HCT116 (cell line): ENCODE measurements at regions not wholly inside any gene's neighbourhood (a gene's known extent, or its start where the extent isn't known, plus 50 kb on each side); places are given as distances from the start of the nearest gene placed in this dataset.

Source experiments
- CBX3 ChIP-seq: IDR thresholded peaks from 2 replicates; pipeline ENCODE4 v1.6.1; 2012; ENCODE audit warnings: low read depth
- CEBPB ChIP-seq: IDR thresholded peaks from 2 replicates; pipeline ENCODE4 v1.6.1; 2012; ENCODE audit warnings: low read depth
- EZH2 ChIP-seq: fragments of 200-600 bp; sonication (generic); IDR thresholded peaks from 2 replicates; pipeline ENCODE4 v1.6.1; 2017; ENCODE audit warnings: antibody characterized with exemption, mixed run types
- POLR2A ChIP-seq: IDR thresholded peaks from 2 replicates; pipeline ENCODE4 v1.7.0; 2011; ENCODE audit warnings: borderline replicate concordance; ENCODE audit not compliant: insufficient read depth, insufficient read length; ENCODE audit errors: extremely low read depth
- POLR2AphosphoS5 ChIP-seq: IDR thresholded peaks from 2 replicates; pipeline ENCODE4 v1.6.1; 2011; ENCODE audit warnings: mild to moderate bottlenecking, low read depth, low read length, moderate library complexity
- SP1 ChIP-seq: IDR thresholded peaks from 2 replicates; pipeline ENCODE4 v1.6.1; 2012; ENCODE audit warnings: low read depth
- YY1 ChIP-seq: IDR thresholded peaks from 2 replicates; pipeline ENCODE4 v1.6.1; 2011; ENCODE audit warnings: low read length, low read depth, moderate library complexity, mild to moderate bottlenecking; ENCODE audit not compliant: insufficient replicate concordance; ENCODE audit errors: extremely low read depth
- ZNF274 ChIP-seq: fragments of 200-500 bp; sonication (Bioruptor generic); IDR thresholded peaks from 2 replicates; pipeline ENCODE4 v1.6.1; 2014; ENCODE audit warnings: mild to moderate bottlenecking, low read depth, low read length, inconsistent platforms
- TF ChIP-seq, protein P1 (sequence below), 3 experiments: fragments of 200-600 bp in 1 of 3; sonication (generic) in 1 of 3; IDR thresholded peaks in 2 of 3; conservative IDR thresholded peaks in 1 of 3; 2 replicates each; pipeline ENCODE4 v1.5.1; 2012 to 2017; ENCODE audit warnings: low read depth in 2 of 3, low read length in 2 of 3, antibody characterized with exemption in 1 of 3, borderline replicate concordance in 1 of 3, control low read depth in 1 of 3, mild to moderate bottlenecking in 1 of 3, mixed read lengths in 1 of 3, mixed run types in 1 of 3, moderate library complexity in 1 of 3; ENCODE audit not compliant: insufficient read depth in 1 of 3
- TF ChIP-seq, protein P2 (sequence below): IDR thresholded peaks from 2 replicates; pipeline ENCODE4 v1.6.1; 2012

DNA sequence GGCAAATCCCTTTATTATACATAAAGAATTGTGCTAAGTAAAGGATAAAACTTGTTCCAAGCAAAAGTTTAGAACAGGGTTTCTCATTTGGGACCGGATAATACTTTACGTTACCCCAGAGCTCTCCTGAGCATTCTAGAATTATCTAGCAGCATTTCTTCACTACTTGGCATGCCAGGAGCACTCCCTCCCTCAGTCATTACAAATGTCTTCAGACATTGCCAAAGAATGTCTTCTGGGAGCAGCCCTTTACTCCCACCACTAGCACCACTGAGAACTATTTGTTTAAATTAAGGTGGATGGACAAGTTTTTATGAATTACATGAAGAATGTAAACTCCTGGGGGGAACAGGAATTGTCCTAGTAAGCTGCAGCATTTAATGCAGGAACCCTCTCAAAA is 516.4 kb downstream of the GBE1 start:
- TF ChIP-seq CEBPB (no peak), POLR2AphosphoS5 (no peak), POLR2A (no peak), ZNF274 (no peak), EZH2 (no peak), YY1 (no peak), CBX3 (no peak), SP1 (no peak)
- TF ChIP-seq, protein P1, sequence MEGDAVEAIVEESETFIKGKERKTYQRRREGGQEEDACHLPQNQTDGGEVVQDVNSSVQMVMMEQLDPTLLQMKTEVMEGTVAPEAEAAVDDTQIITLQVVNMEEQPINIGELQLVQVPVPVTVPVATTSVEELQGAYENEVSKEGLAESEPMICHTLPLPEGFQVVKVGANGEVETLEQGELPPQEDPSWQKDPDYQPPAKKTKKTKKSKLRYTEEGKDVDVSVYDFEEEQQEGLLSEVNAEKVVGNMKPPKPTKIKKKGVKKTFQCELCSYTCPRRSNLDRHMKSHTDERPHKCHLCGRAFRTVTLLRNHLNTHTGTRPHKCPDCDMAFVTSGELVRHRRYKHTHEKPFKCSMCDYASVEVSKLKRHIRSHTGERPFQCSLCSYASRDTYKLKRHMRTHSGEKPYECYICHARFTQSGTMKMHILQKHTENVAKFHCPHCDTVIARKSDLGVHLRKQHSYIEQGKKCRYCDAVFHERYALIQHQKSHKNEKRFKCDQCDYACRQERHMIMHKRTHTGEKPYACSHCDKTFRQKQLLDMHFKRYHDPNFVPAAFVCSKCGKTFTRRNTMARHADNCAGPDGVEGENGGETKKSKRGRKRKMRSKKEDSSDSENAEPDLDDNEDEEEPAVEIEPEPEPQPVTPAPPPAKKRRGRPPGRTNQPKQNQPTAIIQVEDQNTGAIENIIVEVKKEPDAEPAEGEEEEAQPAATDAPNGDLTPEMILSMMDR (IDR thresholded peaks at IDR 0.05 in 2 of 3, conservative IDR thresholded peaks at IDR 0.05 in 1 of 3; ENCODE audit: borderline replicate concordance in 1 of 3, insufficient read depth in 1 of 3, low read depth in 2 of 3, low read length in 2 of 3) = no peak
- TF ChIP-seq, protein P2, sequence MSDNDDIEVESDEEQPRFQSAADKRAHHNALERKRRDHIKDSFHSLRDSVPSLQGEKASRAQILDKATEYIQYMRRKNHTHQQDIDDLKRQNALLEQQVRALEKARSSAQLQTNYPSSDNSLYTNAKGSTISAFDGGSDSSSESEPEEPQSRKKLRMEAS = no peak
